Activated CD4-positive, alpha-beta T cell treated with anti-CD3 and anti-CD28 coated beads for 1 hour (primary cell): ENCODE measurements at regions not wholly inside any gene's neighbourhood (a gene's known extent, or its start where the extent isn't known, plus 50 kb on each side); places are given as distances from the start of the nearest gene placed in this dataset.

Experiments
- DNase-seq: peaks from one replicate; pipeline ENCODE4 v3.0.0-alpha.2; 2020

GRCh38 chr16:51450376-51450775 lies 299.3 kb upstream of the SALL1 start:
- DNase-seq: no peak

- DNase-seq: no peak
Measured at GRCh38 chr16:51449441-51449840, 298.4 kb upstream of the SALL1 start.

- DNase-seq: no peak
Measured at GRCh38 chr16:51445250-51445649, 294.2 kb upstream of the SALL1 start.

- no peak for DNase-seq
Measured at GRCh38 chr16:51443934-51444333, 292.9 kb upstream of the SALL1 start.

GRCh38 chr16:51442141-51442870 lies 291.2 kb upstream of the SALL1 start:
- no peak for DNase-seq

GRCh38 chr16:51440131-51440889 lies 289.2 kb upstream of the SALL1 start:
- DNase-seq: no peak

- no peak for DNase-seq
Measured at GRCh38 chr16:51439271-51439670, 288.2 kb upstream of the SALL1 start.

GRCh38 chr16:51436742-51437141 lies 285.7 kb upstream of the SALL1 start:
- DNase-seq: no peak

- DNase-seq: no peak
Measured at GRCh38 chr16:51434567-51435198, 283.6 kb upstream of the SALL1 start.

GRCh38 chr16:51433599-51433998 lies 282.5 kb upstream of the SALL1 start:
- DNase-seq: no peak

GRCh38 chr16:51431517-51432241 lies 280.6 kb upstream of the SALL1 start:
- DNase-seq: no peak

- DNase-seq: no peak
Measured at GRCh38 chr16:51430716-51431369, 279.8 kb upstream of the SALL1 start.

- DNase-seq: no peak
Measured at GRCh38 chr16:51429041-51429440, 278.0 kb upstream of the SALL1 start.

GRCh38 chr16:51427085-51427484 lies 276.0 kb upstream of the SALL1 start:
- no peak for DNase-seq

GRCh38 chr16:51426276-51426675 lies 275.2 kb upstream of the SALL1 start:
- DNase-seq: no peak

- no peak for DNase-seq
Measured at GRCh38 chr16:51420247-51420646, 269.2 kb upstream of the SALL1 start.

GRCh38 chr16:51419768-51420167 lies 268.7 kb upstream of the SALL1 start:
- DNase-seq: no peak

GRCh38 chr16:51418258-51418657 lies 267.2 kb upstream of the SALL1 start:
- DNase-seq: no peak

- no peak for DNase-seq
Measured at GRCh38 chr16:51416926-51417325, 265.9 kb upstream of the SALL1 start.

GRCh38 chr16:51410125-51410524 lies 259.1 kb upstream of the SALL1 start:
- DNase-seq: no peak

GRCh38 chr16:51409001-51409675 lies 258.1 kb upstream of the SALL1 start:
- no peak for DNase-seq

- no peak for DNase-seq
Measured at GRCh38 chr16:51408357-51408756, 257.3 kb upstream of the SALL1 start.
